Lung (tissue), 11 donors: ENCODE measurements at regions not wholly inside any gene's neighbourhood (a gene's known extent, or its start where the extent isn't known, plus 50 kb on each side); places are given as distances from the start of the nearest gene placed in this dataset.
A peak's percentile ranks its signal among the peaks of the same experiment; 100 is the strongest.

Source experiments
- ATAC-seq: fragments of 200-7000 bp; cut with Tn5 transposase; one replicate; pipeline ENCODE4 v1.9.1; 2020; ENCODE audit warnings: moderate number of reproducible peaks; ENCODE audit not compliant: insufficient read depth, low FRiP score
- DNase-seq, 3 donors: peaks; one replicate each; pipeline ENCODE4 v3.0.0-alpha.2; 2013 to 2017
- H3K27ac ChIP-seq, 2 donors: one replicate each; pipeline ENCODE4 v1.5.1; 2013; ENCODE audit warnings: mild to moderate bottlenecking in 2 of 2, moderate library complexity in 2 of 2, control low read depth in 1 of 2, inconsistent platforms in 1 of 2, low read depth in 1 of 2, low read length in 1 of 2
- H3K27me3 ChIP-seq, 3 donors: one replicate each; pipeline ENCODE4 v1.5.1; 2013; ENCODE audit warnings: low read length in 2 of 3; ENCODE audit not compliant: control insufficient read depth in 3 of 3, insufficient read depth in 3 of 3
- H3K36me3 ChIP-seq, 4 donors: one replicate each; pipeline ENCODE4 v1.5.1; 2013; ENCODE audit warnings: low read length in 4 of 4, mild to moderate bottlenecking in 1 of 4, moderate library complexity in 1 of 4; ENCODE audit not compliant: control insufficient read depth in 4 of 4, insufficient read depth in 4 of 4
- H3K4me1 ChIP-seq, 5 donors: one replicate each; pipeline ENCODE4 v1.5.1; 2013; ENCODE audit warnings: low read length in 5 of 5, mild to moderate bottlenecking in 2 of 5, moderate library complexity in 1 of 5; ENCODE audit not compliant: control insufficient read depth in 5 of 5, insufficient read depth in 5 of 5
- H3K4me3 ChIP-seq: one replicate; pipeline ENCODE4 v1.5.1; 2013; ENCODE audit warnings: mild to moderate bottlenecking, control low read depth, moderate library complexity
- H3K9ac ChIP-seq, 2 donors: one replicate each; pipeline ENCODE4 v1.5.1; 2013; ENCODE audit warnings: low read length in 2 of 2, control low read depth in 1 of 2; ENCODE audit not compliant: insufficient read depth in 1 of 2
- H3K9me3 ChIP-seq, 4 donors: one replicate each; pipeline ENCODE4 v1.5.1; 2013; ENCODE audit warnings: low read length in 3 of 4, mild to moderate bottlenecking in 1 of 4, moderate library complexity in 1 of 4; ENCODE audit not compliant: control insufficient read depth in 4 of 4, insufficient read depth in 3 of 4
- CTCF ChIP-seq: IDR thresholded peaks from 2 replicates; pipeline ENCODE4 v1.5.1; 2012; ENCODE audit warnings: mild to moderate bottlenecking; ENCODE audit errors: control extremely low read depth, extremely low read depth
- WGBS, 2 donors: extraction: QIAGEN DNeasy Blood & Tissue Kit; methylation state at CpG; one replicate each; pipeline ENCODE4 v1.1.7; 2013; 5-methylcytosine and 5-hydroxymethylcytosine counted together
- donor health status: control.
- donor health status: control.
- donor health status: Bipolar disorder and iron deficiency.
- donor health status: healthy.
- donor health status: DM: yes; HTN: yes; CAD: no.

DNA sequence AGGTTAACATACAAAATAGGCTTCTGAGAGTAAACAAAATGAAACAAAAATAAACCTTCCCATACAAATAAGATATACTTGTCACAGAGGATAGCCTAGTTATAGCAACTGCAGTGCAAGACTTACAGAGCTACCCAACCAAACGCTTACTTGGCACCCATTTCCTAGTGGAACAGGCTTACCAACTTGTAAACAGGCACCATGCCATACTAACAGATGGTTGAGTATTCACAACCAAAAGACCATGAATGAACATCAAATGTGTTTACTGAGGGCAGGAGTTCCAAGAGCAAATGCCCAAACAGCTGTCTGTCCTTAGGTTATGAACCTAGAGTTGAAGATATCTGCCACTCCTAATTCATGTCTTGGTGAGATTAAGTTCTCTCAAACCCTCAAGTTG, 2629.2 kb downstream of the PCDH7 start:
- Histone ChIP-seq H3K27ac (no peak overlapping the region), H3K4me1 (no peaks in the 10 kb centered on the region), H3K4me3 (no peak overlapping the region), H3K9ac (no peak overlapping the region), H3K27me3 (no peaks in the 10 kb centered on the region), H3K9me3 (no peaks in the 10 kb centered on the region), H3K36me3 (no peaks in the 10 kb centered on the region)
- TF ChIP-seq CTCF, result no peak
- DNase-seq (no peak), ATAC-seq (no peak)
- WGBS, 2 donors, result 82% methylated on average over 1 of the region's 1 CpG

DNA sequence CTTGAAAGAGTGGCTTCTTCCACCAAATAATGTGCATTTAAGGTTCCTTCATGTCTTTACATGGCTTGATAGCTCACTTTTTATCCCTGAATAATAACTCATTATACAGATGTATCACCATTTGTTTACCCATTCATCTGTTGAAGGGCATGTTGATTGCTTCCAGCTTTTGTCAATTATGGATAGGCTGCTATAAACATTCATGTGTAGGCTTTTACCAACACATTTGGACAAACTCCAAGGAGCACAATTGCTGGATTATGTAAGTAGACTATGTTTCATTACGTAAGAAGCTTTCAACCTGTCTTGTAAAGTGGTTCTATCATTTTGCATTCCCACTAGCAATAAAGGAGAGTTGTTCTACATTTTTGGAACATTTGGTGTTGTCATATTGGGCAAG, 2637.0 kb downstream of the PCDH7 start:
- H3K36me3 ChIP-seq, result no peaks in the 10 kb centered on the region
- no peaks in the 10 kb centered on the region for H3K27me3 ChIP-seq
- H3K9ac ChIP-seq, result no peak overlapping the region
- DNase-seq, result no peak
- no peak for ATAC-seq
- H3K4me3 ChIP-seq, result no peak overlapping the region
- no peaks in the 10 kb centered on the region for H3K9me3 ChIP-seq
- H3K4me1 ChIP-seq, result no peaks in the 10 kb centered on the region
- WGBS, 2 donors, result 63 to 81% methylated on average over 1 of the region's 1 CpG
- H3K27ac ChIP-seq, result no peak overlapping the region
- no peak for TF ChIP-seq CTCF

GRCh38 chr4:33369446-33369845, 2649.3 kb downstream of the PCDH7 start:
- ATAC-seq (no peak), DNase-seq (no peak)
- H3K4me3 ChIP-seq, result no peak overlapping the region
- H3K27me3 ChIP-seq, result no peaks in the 10 kb centered on the region
- 76% methylated on average over 3 of the region's 3 CpGs for WGBS, 2 donors
- TF ChIP-seq CTCF, result no peak
- H3K9me3 ChIP-seq, result no peaks in the 10 kb centered on the region
- H3K27ac ChIP-seq, result no peak overlapping the region
- H3K4me1 ChIP-seq, result no peaks in the 10 kb centered on the region
- no peaks in the 10 kb centered on the region for H3K36me3 ChIP-seq
- no peak overlapping the region for H3K9ac ChIP-seq

DNA sequence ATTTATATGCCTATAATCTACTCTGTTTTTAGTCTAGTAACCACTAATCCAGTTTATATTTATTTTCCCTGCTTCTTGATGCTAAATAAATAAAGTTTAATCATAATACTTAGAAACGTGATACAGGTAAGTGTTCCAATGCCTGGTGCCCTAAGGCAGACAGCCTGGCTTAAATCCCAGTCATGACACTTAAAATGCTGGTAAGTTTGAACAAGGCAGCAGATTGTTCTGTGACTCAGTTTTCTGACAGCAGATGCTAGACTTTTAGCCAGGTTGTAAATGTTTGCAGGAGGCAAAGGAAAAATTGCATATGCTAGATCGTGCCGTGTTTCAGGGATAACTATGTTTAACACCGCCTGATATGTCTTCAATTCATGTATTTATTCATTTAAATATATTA, 2661.6 kb downstream of the PCDH7 start:
- no peak for TF ChIP-seq CTCF
- Histone ChIP-seq H3K9ac (no peak overlapping the region), H3K4me1 (peaks cover 0 to 3% (median 0%) of the 10 kb centered on the region in 5 donors), H3K27me3 (no peaks in the 10 kb centered on the region), H3K9me3 (peaks cover 0 to 2% (median 0%) of the 10 kb centered on the region in 4 donors), H3K4me3 (no peak overlapping the region), H3K36me3 (no peaks in the 10 kb centered on the region), H3K27ac (no peak overlapping the region)
- WGBS, 2 donors, result 69 to 86% methylated on average over 4 of the region's 4 CpGs
- DNase-seq, result peak in 1 of 3 donors; percentile 68
- ATAC-seq, result no peak
